ENCODE measurements at regions not wholly inside any gene's neighbourhood (a gene's known extent, or its start where the extent isn't known, plus 50 kb on each side); places are given as distances from the start of the nearest gene placed in this dataset.

DNA sequence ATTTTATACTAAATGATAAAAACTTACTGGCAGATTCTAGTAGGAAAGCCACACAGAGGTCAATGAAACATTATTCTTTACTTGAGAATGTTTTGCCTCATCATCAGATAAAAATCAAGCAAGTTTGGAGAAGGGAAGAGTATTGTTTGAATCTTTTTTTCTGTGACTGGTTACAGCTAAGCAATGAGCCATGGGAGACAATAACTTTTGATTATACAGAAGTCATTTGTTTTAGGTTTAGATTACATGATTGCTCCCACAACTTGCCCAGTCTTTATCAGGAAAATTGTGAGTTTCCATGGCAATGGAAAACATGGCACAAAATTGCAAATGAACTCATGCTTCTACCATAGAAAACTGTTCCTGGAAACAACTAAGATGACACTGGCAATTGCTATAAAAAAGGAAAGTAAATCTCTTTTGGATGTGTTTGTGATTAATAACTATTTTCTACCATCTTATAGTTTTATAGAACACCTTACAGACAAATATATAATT lies 476.8 kb downstream of the MBD2 start:
- Histone ChIP-seq H2BK20ac (ENCODE audit: low read depth, low read length) (no peak overlapping the region), H3K27ac (ENCODE audit: insufficient read depth, low read length) (no peak overlapping the region), H4K8ac (ENCODE audit: low read depth in 2 of 2, low read length in 2 of 2) (no peak overlapping the region), H3K4me2 (ENCODE audit: low read depth, low read length) (no peak overlapping the region), H3K14ac (replicated peaks; ENCODE audit: low read depth, low read length) (no peak overlapping the region), H4K5ac (ENCODE audit: low read depth, low read length) (no peak overlapping the region), H3K36me3 (ENCODE audit: control insufficient read depth, insufficient read depth, low read length) (no peaks in the 10 kb centered on the region), H3K27me3 (ENCODE audit: control insufficient read depth, insufficient read depth, low read length) (no peaks in the 10 kb centered on the region), H2AK5ac (ENCODE audit: low read depth, low read length) (no peak overlapping the region), H3K4me1 (ENCODE audit: control insufficient read depth, insufficient read depth, low read length) (no peaks in the 10 kb centered on the region), H3K79me1 (ENCODE audit: low read depth in 1 of 2, low read length in 2 of 2) (no peaks in the 10 kb centered on the region), H3K18ac (ENCODE audit: low read depth, low read length) (no peak overlapping the region), H2AK9ac (replicated peaks; ENCODE audit: low read depth, low read length, poor library complexity) (no peak overlapping the region), H3K23ac (ENCODE audit: low read depth, low read length) (no peak overlapping the region), H2BK15ac (ENCODE audit: low read depth, low read length) (no peak overlapping the region), H3K9me3 (ENCODE audit: control insufficient read depth, insufficient read depth, low read length) (peaks cover 4% of the 10 kb centered on the region), H3K4ac (ENCODE audit: low read depth, low read length) (no peak overlapping the region), H3K56ac (ENCODE audit: extremely low read depth, insufficient read depth, low read length) (no peak overlapping the region), H4K91ac (ENCODE audit: insufficient read depth, low read depth, low read length) (no peak overlapping the region), H2BK120ac (ENCODE audit: low read depth, low read length) (no peak overlapping the region), H3K9ac (ENCODE audit: low read depth, low read length) (no peak overlapping the region), H2BK5ac (ENCODE audit: low read depth, low read length, poor library complexity, severe bottlenecking) (no peak overlapping the region), H2AFZ (replicated peaks; ENCODE audit: low read length, poor library complexity) (no peak overlapping the region), H3K4me3 (ENCODE audit: insufficient read depth, low read depth, low read length) (no peak overlapping the region), H4K20me1 (ENCODE audit: insufficient read depth, low read length) (no peaks in the 10 kb centered on the region), H3K9me1 (ENCODE audit: insufficient read depth, low read length) (no peaks in the 10 kb centered on the region)
- intact Hi-C loops (cut with micrococcal nuclease): no loop called here
- no peak for DNase-seq
- TF ChIP-seq, protein P1, sequence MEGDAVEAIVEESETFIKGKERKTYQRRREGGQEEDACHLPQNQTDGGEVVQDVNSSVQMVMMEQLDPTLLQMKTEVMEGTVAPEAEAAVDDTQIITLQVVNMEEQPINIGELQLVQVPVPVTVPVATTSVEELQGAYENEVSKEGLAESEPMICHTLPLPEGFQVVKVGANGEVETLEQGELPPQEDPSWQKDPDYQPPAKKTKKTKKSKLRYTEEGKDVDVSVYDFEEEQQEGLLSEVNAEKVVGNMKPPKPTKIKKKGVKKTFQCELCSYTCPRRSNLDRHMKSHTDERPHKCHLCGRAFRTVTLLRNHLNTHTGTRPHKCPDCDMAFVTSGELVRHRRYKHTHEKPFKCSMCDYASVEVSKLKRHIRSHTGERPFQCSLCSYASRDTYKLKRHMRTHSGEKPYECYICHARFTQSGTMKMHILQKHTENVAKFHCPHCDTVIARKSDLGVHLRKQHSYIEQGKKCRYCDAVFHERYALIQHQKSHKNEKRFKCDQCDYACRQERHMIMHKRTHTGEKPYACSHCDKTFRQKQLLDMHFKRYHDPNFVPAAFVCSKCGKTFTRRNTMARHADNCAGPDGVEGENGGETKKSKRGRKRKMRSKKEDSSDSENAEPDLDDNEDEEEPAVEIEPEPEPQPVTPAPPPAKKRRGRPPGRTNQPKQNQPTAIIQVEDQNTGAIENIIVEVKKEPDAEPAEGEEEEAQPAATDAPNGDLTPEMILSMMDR (conservative IDR thresholded peaks at IDR 0.05; ENCODE audit: low read depth, low read length): no peak
- no peak for TF ChIP-seq POLR2A (IDR thresholded peaks at IDR 0.05; ENCODE audit: low read depth, low read length)
- TF ChIP-seq MAZ (IDR thresholded peaks at IDR 0.05; ENCODE audit: borderline replicate concordance, low read depth, low read length): no peak
- TF ChIP-seq MXI1 (IDR thresholded peaks at IDR 0.05; ENCODE audit: borderline replicate concordance, low read depth, low read length): no peak
- in situ Hi-C loops (cut with MboI; ENCODE audit: low sequenced_read_pairs): no loop called here
- ChIA-PET CTCF (no interaction called here), POLR2A (ENCODE audit: unreplicated experiment) (no interaction called here)
- dilution Hi-C loops (cut with HindIII; ENCODE audit: low sequenced_read_pairs, unreplicated experiment): no loop called here
- no TSS peak for BruUV-seq (replicated peaks)
- ATAC-seq (ENCODE audit: low read depth): no peak

All from IMR-90 (cell line).